ENCODE measurements at regions not wholly inside any gene's neighbourhood (a gene's known extent, or its start where the extent isn't known, plus 50 kb on each side); places are given as distances from the start of the nearest gene placed in this dataset.

- 93% methylated on average over 2 of the region's 2 CpGs for WGBS (ENCODE audit: insufficient coverage)
- no peaks in the 10 kb centered on the region for H3K27me3 ChIP-seq (replicated peaks in 2 of 5; ENCODE audit: control insufficient read depth in 4 of 5, insufficient read depth in 5 of 5, low read length in 4 of 5)
- no peak overlapping the region for H3K27ac ChIP-seq (ENCODE audit: insufficient read depth in 1 of 2, low read depth in 1 of 2, low read length in 2 of 2, poor library complexity in 1 of 2, severe bottlenecking in 2 of 2)
- ChIA-PET POLR2A (no interaction called here), CTCF (interaction anchor here (1.4 to 1.8 kb wide), 2 partner anchors 14 to 65 kb away, joined by 4 to 6 read pairs; no protein-coding TSS in a partner anchor)
- no peak overlapping the region for H3K4me3 ChIP-seq (ENCODE audit: control insufficient read depth in 1 of 7, extremely low read depth in 1 of 7, insufficient read depth in 4 of 7, low read depth in 2 of 7, low read length in 6 of 7)
- no peaks in the 10 kb centered on the region for H3K9me3 ChIP-seq (ENCODE audit: control extremely low read depth in 1 of 5, control insufficient read depth in 4 of 5, insufficient read depth in 2 of 5, low read depth in 1 of 5, low read length in 4 of 5)
- no peaks in the 10 kb centered on the region for H3K36me3 ChIP-seq (ENCODE audit: control insufficient read depth in 4 of 4, insufficient read depth in 4 of 4, low read length in 3 of 4)
- H3K4me1 ChIP-seq (ENCODE audit: control extremely low read depth in 1 of 4, control insufficient read depth in 4 of 4, insufficient read depth in 4 of 4, low read length in 3 of 4), result peaks cover 8 to 45% (median 35%) of the 10 kb centered on the region in 4 experiments
- DNase-seq, result no peak
Observed at GRCh38 chr9:88326936-88327335, 61.3 kb upstream of the SPIN1 start.

GRCh38 chr9:88326015-88326414, 62.2 kb upstream of the SPIN1 start:
- ChIA-PET POLR2A (no interaction called here), CTCF (interaction anchor here (0.9 to 1.8 kb wide), 4 partner anchors 12 to 66 kb away, joined by 3 to 6 read pairs (median 4); no protein-coding TSS in a partner anchor)
- DNase-seq, result no peak
- H3K4me3 ChIP-seq (ENCODE audit: control insufficient read depth in 1 of 7, extremely low read depth in 1 of 7, insufficient read depth in 4 of 7, low read depth in 2 of 7, low read length in 6 of 7), result no peak overlapping the region
- no peaks in the 10 kb centered on the region for H3K9me3 ChIP-seq (ENCODE audit: control extremely low read depth in 1 of 5, control insufficient read depth in 4 of 5, insufficient read depth in 2 of 5, low read depth in 1 of 5, low read length in 4 of 5)
- no peak overlapping the region for H3K27ac ChIP-seq (ENCODE audit: insufficient read depth in 1 of 2, low read depth in 1 of 2, low read length in 2 of 2, poor library complexity in 1 of 2, severe bottlenecking in 2 of 2)
- WGBS (ENCODE audit: insufficient coverage), result 92% methylated on average over 5 of the region's 9 CpGs
- no peaks in the 10 kb centered on the region for H3K27me3 ChIP-seq (replicated peaks in 2 of 5; ENCODE audit: control insufficient read depth in 4 of 5, insufficient read depth in 5 of 5, low read length in 4 of 5)
- no peaks in the 10 kb centered on the region for H3K36me3 ChIP-seq (ENCODE audit: control insufficient read depth in 4 of 4, insufficient read depth in 4 of 4, low read length in 3 of 4)
- H3K4me1 ChIP-seq (ENCODE audit: control extremely low read depth in 1 of 4, control insufficient read depth in 4 of 4, insufficient read depth in 4 of 4, low read length in 3 of 4), result peaks cover 8 to 49% (median 37%) of the 10 kb centered on the region in 4 experiments

GRCh38 chr9:88322906-88323566, 65.2 kb upstream of the SPIN1 start:
- 0% methylated on average over 3 of the region's 4 CpGs for WGBS (ENCODE audit: insufficient coverage)
- Histone ChIP-seq H3K4me3 (ENCODE audit: control insufficient read depth in 1 of 7, extremely low read depth in 1 of 7, insufficient read depth in 4 of 7, low read depth in 2 of 7, low read length in 6 of 7) (peak overlapping the region in 2 of 7 experiments; percentile 33 to 36), H3K27me3 (replicated peaks in 2 of 5; ENCODE audit: control insufficient read depth in 4 of 5, insufficient read depth in 5 of 5, low read length in 4 of 5) (no peaks in the 10 kb centered on the region), H3K36me3 (ENCODE audit: control insufficient read depth in 4 of 4, insufficient read depth in 4 of 4, low read length in 3 of 4) (no peaks in the 10 kb centered on the region), H3K9me3 (ENCODE audit: control extremely low read depth in 1 of 5, control insufficient read depth in 4 of 5, insufficient read depth in 2 of 5, low read depth in 1 of 5, low read length in 4 of 5) (no peaks in the 10 kb centered on the region), H3K27ac (ENCODE audit: insufficient read depth in 1 of 2, low read depth in 1 of 2, low read length in 2 of 2, poor library complexity in 1 of 2, severe bottlenecking in 2 of 2) (peak overlapping the region; percentile 40 to 47), H3K4me1 (ENCODE audit: control extremely low read depth in 1 of 4, control insufficient read depth in 4 of 4, insufficient read depth in 4 of 4, low read length in 3 of 4) (peaks cover 8 to 47% (median 36%) of the 10 kb centered on the region in 4 experiments)
- DNase-seq, result peak; percentile 87 to 97 (median 95)
- ChIA-PET POLR2A (interaction anchor here (0.6 to 1.6 kb wide), 3 partner anchors 10 to 987 kb away, joined by 3 to 4 read pairs (median 4); no protein-coding TSS in a partner anchor), CTCF (interaction anchor here (0.8 to 1.0 kb wide), 2 partner anchors 15 to 67 kb away, joined by 3 to 4 read pairs; no protein-coding TSS in a partner anchor)

- H3K27me3 ChIP-seq (replicated peaks in 2 of 5; ENCODE audit: control insufficient read depth in 4 of 5, insufficient read depth in 5 of 5, low read length in 4 of 5), result no peaks in the 10 kb centered on the region
- 79% methylated on average over 4 of the region's 4 CpGs for WGBS (ENCODE audit: insufficient coverage)
- no peak overlapping the region for H3K27ac ChIP-seq (ENCODE audit: insufficient read depth in 1 of 2, low read depth in 1 of 2, low read length in 2 of 2, poor library complexity in 1 of 2, severe bottlenecking in 2 of 2)
- H3K36me3 ChIP-seq (ENCODE audit: control insufficient read depth in 4 of 4, insufficient read depth in 4 of 4, low read length in 3 of 4), result no peaks in the 10 kb centered on the region
- POLR2A ChIA-PET, result interaction anchor here (0.7 kb wide), 1 partner anchor 143 kb away, joined by 4 read pairs; no protein-coding TSS in a partner anchor
- no peaks in the 10 kb centered on the region for H3K9me3 ChIP-seq (ENCODE audit: control extremely low read depth in 1 of 5, control insufficient read depth in 4 of 5, insufficient read depth in 2 of 5, low read depth in 1 of 5, low read length in 4 of 5)
- CTCF ChIA-PET, result interaction anchor here (0.8 kb wide), 1 partner anchor 11 kb away, joined by 3 read pairs; no protein-coding TSS in a partner anchor
- peaks cover 5 to 42% (median 32%) of the 10 kb centered on the region in 4 experiments for H3K4me1 ChIP-seq (ENCODE audit: control extremely low read depth in 1 of 4, control insufficient read depth in 4 of 4, insufficient read depth in 4 of 4, low read length in 3 of 4)
- no peak overlapping the region for H3K4me3 ChIP-seq (ENCODE audit: control insufficient read depth in 1 of 7, extremely low read depth in 1 of 7, insufficient read depth in 4 of 7, low read depth in 2 of 7, low read length in 6 of 7)
- DNase-seq, result no peak
Observed at GRCh38 chr9:88321764-88322163, 66.5 kb upstream of the SPIN1 start.

GRCh38 chr9:88320748-88321415, 67.4 kb upstream of the SPIN1 start:
- no peak for DNase-seq
- no peaks in the 10 kb centered on the region for H3K9me3 ChIP-seq (ENCODE audit: control extremely low read depth in 1 of 5, control insufficient read depth in 4 of 5, insufficient read depth in 2 of 5, low read depth in 1 of 5, low read length in 4 of 5)
- H3K36me3 ChIP-seq (ENCODE audit: control insufficient read depth in 4 of 4, insufficient read depth in 4 of 4, low read length in 3 of 4), result no peaks in the 10 kb centered on the region
- WGBS (ENCODE audit: insufficient coverage), result 99% methylated on average over 5 of the region's 11 CpGs
- H3K27ac ChIP-seq (ENCODE audit: insufficient read depth in 1 of 2, low read depth in 1 of 2, low read length in 2 of 2, poor library complexity in 1 of 2, severe bottlenecking in 2 of 2), result no peak overlapping the region
- H3K4me3 ChIP-seq (ENCODE audit: control insufficient read depth in 1 of 7, extremely low read depth in 1 of 7, insufficient read depth in 4 of 7, low read depth in 2 of 7, low read length in 6 of 7), result no peak overlapping the region
- CTCF ChIA-PET, result no interaction called here
- POLR2A ChIA-PET, result interaction anchor here (0.7 kb wide), 1 partner anchor 142 kb away, joined by 4 read pairs; no protein-coding TSS in a partner anchor
- peaks cover 5 to 44% (median 33%) of the 10 kb centered on the region in 4 experiments for H3K4me1 ChIP-seq (ENCODE audit: control extremely low read depth in 1 of 4, control insufficient read depth in 4 of 4, insufficient read depth in 4 of 4, low read length in 3 of 4)
- H3K27me3 ChIP-seq (replicated peaks in 2 of 5; ENCODE audit: control insufficient read depth in 4 of 5, insufficient read depth in 5 of 5, low read length in 4 of 5), result no peaks in the 10 kb centered on the region

GRCh38 chr9:88319936-88320747, 68.1 kb upstream of the SPIN1 start:
- Histone ChIP-seq H3K9me3 (ENCODE audit: control extremely low read depth in 1 of 5, control insufficient read depth in 4 of 5, insufficient read depth in 2 of 5, low read depth in 1 of 5, low read length in 4 of 5) (no peaks in the 10 kb centered on the region), H3K36me3 (ENCODE audit: control insufficient read depth in 4 of 4, insufficient read depth in 4 of 4, low read length in 3 of 4) (no peaks in the 10 kb centered on the region), H3K4me3 (ENCODE audit: control insufficient read depth in 1 of 7, extremely low read depth in 1 of 7, insufficient read depth in 4 of 7, low read depth in 2 of 7, low read length in 6 of 7) (no peak overlapping the region), H3K27ac (ENCODE audit: insufficient read depth in 1 of 2, low read depth in 1 of 2, low read length in 2 of 2, poor library complexity in 1 of 2, severe bottlenecking in 2 of 2) (no peak overlapping the region), H3K4me1 (ENCODE audit: control extremely low read depth in 1 of 4, control insufficient read depth in 4 of 4, insufficient read depth in 4 of 4, low read length in 3 of 4) (peaks cover 5 to 39% (median 31%) of the 10 kb centered on the region in 4 experiments), H3K27me3 (replicated peaks in 2 of 5; ENCODE audit: control insufficient read depth in 4 of 5, insufficient read depth in 5 of 5, low read length in 4 of 5) (no peaks in the 10 kb centered on the region)
- ChIA-PET POLR2A (no interaction called here), CTCF (interaction anchor here (1.0 kb wide), 1 partner anchor 113 kb away, joined by 3 read pairs; no protein-coding TSS in a partner anchor)
- WGBS (ENCODE audit: insufficient coverage), result 94% methylated on average over 5 of the region's 6 CpGs
- no peak for DNase-seq

Data from common myeloid progenitor, CD34-positive (primary cell).